ENCODE measurements at regions not wholly inside any gene's neighbourhood (a gene's known extent, or its start where the extent isn't known, plus 50 kb on each side); places are given as distances from the start of the nearest gene placed in this dataset.

- no peaks in the 10 kb centered on the region for H3K79me2 ChIP-seq (ENCODE audit: insufficient read depth, low read length)
- no peak overlapping the region for H3K4me2 ChIP-seq (ENCODE audit: low read depth, low read length)
- intact Hi-C loops (cut with micrococcal nuclease; ENCODE audit: unreplicated experiment), result no loop called here
- no peak overlapping the region for H2AFZ ChIP-seq (ENCODE audit: low read length)
- H3K9ac ChIP-seq (ENCODE audit: insufficient read depth, low read depth, low read length), result no peak overlapping the region
- no peaks in the 10 kb centered on the region for H4K20me1 ChIP-seq (ENCODE audit: insufficient read depth, low read length)
- no TSS peak for BruUV-seq (replicated peaks)
- TF ChIP-seq EHMT2 (IDR thresholded peaks at IDR 0.05; ENCODE audit: borderline replicate concordance, low read depth, low read length) (no peak), ZNF225 (CRISPR knock-in tag; IDR thresholded peaks at IDR 0.05) (no peak), ZBTB7B (CRISPR knock-in tag; IDR thresholded peaks at IDR 0.05) (no peak), ZNF546 (CRISPR knock-in tag; conservative IDR thresholded peaks at IDR 0.05) (no peak), ZNF556 (CRISPR knock-in tag; IDR thresholded peaks at IDR 0.05; ENCODE audit: borderline replicate concordance) (no peak), FOXO4 (CRISPR knock-in tag; conservative IDR thresholded peaks at IDR 0.05) (no peak), ZGPAT (CRISPR knock-in tag; IDR thresholded peaks at IDR 0.05) (no peak), MED13 (CRISPR knock-in tag; IDR thresholded peaks at IDR 0.05) (no peak), ZFP62 (CRISPR knock-in tag; IDR thresholded peaks at IDR 0.05) (no peak), ZNF746 (CRISPR knock-in tag; IDR thresholded peaks at IDR 0.05) (no peak), ARID4A (CRISPR knock-in tag; IDR thresholded peaks at IDR 0.05; ENCODE audit: borderline replicate concordance) (no peak)
- H3K27ac ChIP-seq (ENCODE audit: extremely low read length, insufficient read depth, low read length), result no peak overlapping the region
- no peaks in the 10 kb centered on the region for H3K36me3 ChIP-seq (replicated peaks in 1 of 2; ENCODE audit: control insufficient read depth in 1 of 2, insufficient read depth in 2 of 2, low read length in 2 of 2)
- CTCF ChIA-PET (ENCODE audit: low intra/inter-chr PET ratio, low total read pairs), result no interaction called here
- in situ Hi-C loops (cut with HindIII; ENCODE audit: extremely low pct_ligation_motif_present, low pct_unique_long_range_greater_than_20kb), result no loop called here
- H3K4me3 ChIP-seq (replicated peaks in 1 of 3; ENCODE audit: insufficient read depth in 1 of 3, low read depth in 2 of 3, low read length in 3 of 3), result no peak overlapping the region
- H3K9me3 ChIP-seq (ENCODE audit: low read length), result no peaks in the 10 kb centered on the region
- DNase-seq (ENCODE audit: low spot score) (no peak), FAIRE-seq (no peak), ATAC-seq (no peak)
- peaks cover 1 to 17% of the 10 kb centered on the region in 2 experiments; a peak in 4 of 5 replicates for H3K27me3 ChIP-seq (ENCODE audit: control insufficient read depth in 1 of 2, insufficient read depth in 2 of 2, low read length in 2 of 2)
- WGBS (ENCODE audit: low lambda C conversion rate), result 2% methylated on average over 2 of the region's 2 CpGs
- no peaks in the 10 kb centered on the region for H3K4me1 ChIP-seq (ENCODE audit: insufficient read depth, low read length)
- POLR2A ChIA-PET, result no interaction called here
Observed at GRCh38 chr5:61216741-61217140, 54.5 kb upstream of the SMIM15 start.
